HCT116 (cell line): ENCODE measurements at regions not wholly inside any gene's neighbourhood (a gene's known extent, or its start where the extent isn't known, plus 50 kb on each side); places are given as distances from the start of the nearest gene placed in this dataset.

ENCODE experiments used
- ATAC-seq: fragments of 200-7000 bp; cut with Tn5 transposase; 2 replicates; pipeline ENCODE4 v1.9.1; 2020; ENCODE audit warnings: mild to moderate bottlenecking, moderate library complexity
- BruUV-seq: library from RNA; stranded (reverse); fragments of 400-500 nt; replicated peaks from 2 replicates; lab custom pipeline; 2021; lab: Mats Ljungman, UMichigan
- CTCF ChIA-PET: fragments of 300-600 bp; sonication (Branson Sonifier 250); formaldehyde crosslinking; loops from one replicate; lab custom pipeline; 2021; ENCODE audit warnings: antibody characterized with exemption; lab: Charles Lee
- POLR2A ChIA-PET: fragments of 300-600, 350-600 bp; sonication (Branson Sonifier 250); formaldehyde crosslinking; loops from one replicate; lab custom pipeline; 2021; ENCODE audit warnings: antibody characterized with exemption; lab: Charles Lee
- RAD21 ChIA-PET, 2 experiments: fragments of 300-600 bp; sonication (Branson Sonifier 250); formaldehyde crosslinking; loops; one replicate each; lab custom pipeline; 2023; ENCODE audit warnings: low total read pairs in 2 of 2; ENCODE audit not compliant: uncharacterized antibody in 2 of 2, unreplicated experiment in 2 of 2, low non-redundant PET in 1 of 2; lab: Charles Lee
- DNase-seq: peaks from one replicate; pipeline ENCODE4 v3.0.0-alpha.2; 2010; ENCODE audit warnings: low read depth, low spot score
- H2AFZ ChIP-seq: fragments of 200-600 bp; shearing (Covaris generic), sonication (generic); 2 replicates; pipeline ENCODE4 v1.6.1; 2017; ENCODE audit warnings: low read depth, mixed run types, mixed read lengths, antibody characterized with exemption, low read length; ENCODE audit not compliant: poor library complexity, severe bottlenecking
- H3K27ac ChIP-seq: 2 replicates; pipeline ENCODE4 v1.5.1; 2012; ENCODE audit warnings: low read depth, low read length
- H3K27me3 ChIP-seq: fragments of 200-600 bp; sonication (generic); 2 replicates; pipeline ENCODE4 v1.6.1; 2016; ENCODE audit warnings: mixed run types, low read length, mixed read lengths; ENCODE audit not compliant: insufficient read depth
- H3K36me3 ChIP-seq, 2 experiments: fragments of 200-500 bp in 1 of 2; fragments of 200-600 bp in 1 of 2; sonication (Bioruptor generic) in 1 of 2; sonication (generic) in 1 of 2; 2 replicates each; pipeline versions ENCODE4 v1.5.1 to v1.6.1; 2014 to 2016; ENCODE audit warnings: low read length in 2 of 2, inconsistent platforms in 1 of 2, mixed read lengths in 1 of 2, mixed run types in 1 of 2; ENCODE audit not compliant: insufficient read depth in 2 of 2, control insufficient read depth in 1 of 2
- H3K4me1 ChIP-seq, 2 experiments: fragments of 200-600 bp in 1 of 2; sonication (generic) in 1 of 2; 2 replicates each; pipeline versions ENCODE4 v1.5.1 to v1.6.1; 2012 to 2017; ENCODE audit warnings: low read length in 2 of 2, inconsistent platforms in 1 of 2, mild to moderate bottlenecking in 1 of 2, mixed read lengths in 1 of 2, mixed run types in 1 of 2, moderate library complexity in 1 of 2; ENCODE audit not compliant: insufficient read depth in 2 of 2, control insufficient read depth in 1 of 2
- H3K4me2 ChIP-seq: fragments of 200-600 bp; sonication (generic); 2 replicates; pipeline ENCODE4 v1.6.1; 2017; ENCODE audit warnings: mixed run types, low read length, mixed read lengths
- H3K4me3 ChIP-seq, 2 experiments: fragments of 200-600 bp in 1 of 2; sonication (generic) in 1 of 2; replicated peaks in 1 of 2; 2 replicates each; pipeline ENCODE4 v1.5.1; 2011 to 2016; ENCODE audit warnings: low read length in 2 of 2, control low read depth in 1 of 2, low read depth in 1 of 2, mild to moderate bottlenecking in 1 of 2, mixed read lengths in 1 of 2, mixed run types in 1 of 2
- H3K79me2 ChIP-seq: fragments of 200-600 bp; sonication (generic); 2 replicates; pipeline ENCODE4 v1.6.1; 2017; ENCODE audit warnings: mild to moderate bottlenecking, mixed run types, low read length, moderate library complexity, mixed read lengths; ENCODE audit not compliant: insufficient read depth
- H3K9ac ChIP-seq: fragments of 200-600 bp; sonication (generic); 2 replicates; pipeline ENCODE4 v1.6.1; 2016; ENCODE audit warnings: low read length, mixed read lengths
- H3K9me2 ChIP-seq: fragments of 200-600 bp; sonication (generic), shearing (Covaris generic); 2 replicates; pipeline ENCODE4 v1.6.1; 2017; ENCODE audit warnings: mixed run types, mild to moderate bottlenecking, moderate library complexity; ENCODE audit not compliant: insufficient read depth
- H3K9me3 ChIP-seq, 2 experiments: fragments of 200-500 bp in 1 of 2; fragments of 200-600 bp in 1 of 2; sonication (Bioruptor generic) in 1 of 2; sonication (generic) in 1 of 2; 2 replicates each; pipeline ENCODE4 v1.6.1; 2014 to 2017; ENCODE audit warnings: low read length in 2 of 2, mixed read lengths in 2 of 2, inconsistent platforms in 1 of 2, low read depth in 1 of 2, mild to moderate bottlenecking in 1 of 2, mixed run types in 1 of 2, moderate library complexity in 1 of 2; ENCODE audit not compliant: control insufficient read depth in 1 of 2, insufficient read depth in 1 of 2
- H4K20me1 ChIP-seq: fragments of 200-600 bp; sonication (generic), shearing (Covaris generic); 2 replicates; pipeline ENCODE4 v1.6.1; 2017; ENCODE audit warnings: mixed run types, mild to moderate bottlenecking, moderate library complexity; ENCODE audit not compliant: insufficient read depth
- ELF1 ChIP-seq: IDR thresholded peaks from 2 replicates; pipeline ENCODE4 v1.6.1; 2012; ENCODE audit warnings: low read depth, borderline replicate concordance
- EZH2 ChIP-seq: fragments of 200-600 bp; sonication (generic); IDR thresholded peaks from 2 replicates; pipeline ENCODE4 v1.6.1; 2017; ENCODE audit warnings: antibody characterized with exemption, mixed run types
- JUND ChIP-seq: IDR thresholded peaks from 2 replicates; pipeline ENCODE4 v1.6.1; 2012
- POLR2A ChIP-seq: IDR thresholded peaks from 2 replicates; pipeline ENCODE4 v1.7.0; 2011; ENCODE audit warnings: borderline replicate concordance; ENCODE audit not compliant: insufficient read depth, insufficient read length; ENCODE audit errors: extremely low read depth
- SRF ChIP-seq: IDR thresholded peaks from 2 replicates; pipeline ENCODE4 v1.6.1; 2012; ENCODE audit warnings: low read depth
- TCF7L2 ChIP-seq: IDR thresholded peaks from 2 replicates; pipeline ENCODE4 v1.7.0; 2011; ENCODE audit warnings: borderline replicate concordance, inconsistent platforms; ENCODE audit not compliant: insufficient read depth, insufficient read length; ENCODE audit errors: extremely low read depth
- YY1 ChIP-seq: IDR thresholded peaks from 2 replicates; pipeline ENCODE4 v1.6.1; 2011; ENCODE audit warnings: low read length, low read depth, moderate library complexity, mild to moderate bottlenecking; ENCODE audit not compliant: insufficient replicate concordance; ENCODE audit errors: extremely low read depth
- ZFX ChIP-seq: fragments of 450-650 bp; IDR thresholded peaks from 2 replicates; pipeline ENCODE4 v1.6.1; 2017
- ZNF274 ChIP-seq: fragments of 200-500 bp; sonication (Bioruptor generic); IDR thresholded peaks from 2 replicates; pipeline ENCODE4 v1.6.1; 2014; ENCODE audit warnings: mild to moderate bottlenecking, low read depth, low read length, inconsistent platforms
- intact Hi-C: fragments of 100-400 bp; cut with micrococcal nuclease; formaldehyde crosslinking; loops from 2 replicates; pipeline ENCODE4 v1.10.0; 2022
- TF ChIP-seq, protein P1 (sequence below): IDR thresholded peaks from 2 replicates; pipeline ENCODE4 v1.6.1; 2012
- TF ChIP-seq, protein P2 (sequence below): IDR thresholded peaks from 2 replicates; pipeline ENCODE4 v1.6.1; 2012

DNA sequence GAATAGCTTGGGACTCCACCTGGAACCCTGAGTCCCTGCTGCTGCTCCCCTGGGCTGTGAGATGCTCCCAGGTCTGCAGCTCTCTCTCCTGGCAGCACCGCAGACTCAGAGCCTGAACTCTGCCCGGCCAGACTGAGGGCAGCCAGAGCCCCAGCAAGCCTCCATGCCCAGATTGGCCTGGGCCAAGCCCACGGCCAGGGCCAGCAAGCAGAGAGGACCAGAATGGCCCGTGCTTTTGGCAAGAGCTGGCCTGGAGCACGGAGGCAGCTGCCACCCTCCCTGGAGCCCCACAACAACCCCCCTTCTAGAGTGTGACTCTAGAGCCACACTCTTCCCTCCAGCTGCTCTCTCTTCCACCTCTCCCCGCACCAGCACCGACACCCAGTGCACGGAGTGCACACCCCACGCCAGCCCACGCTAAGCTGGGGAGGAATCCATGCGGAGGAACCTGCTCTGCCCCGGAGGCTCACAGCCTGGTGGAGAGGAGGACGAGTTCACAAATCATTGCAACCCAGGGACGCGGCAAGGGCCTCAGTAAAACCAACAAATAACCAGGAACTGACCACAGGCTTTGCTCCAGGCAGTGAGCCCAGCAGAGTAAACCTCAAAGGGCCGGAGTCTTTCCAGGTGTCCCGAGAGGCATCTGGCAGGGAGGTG lies 110.3 kb downstream of the HMX1 start:
- Histone ChIP-seq H3K79me2 (no peaks in the 10 kb centered on the region), H3K9ac (no peak overlapping the region), H4K20me1 (no peaks in the 10 kb centered on the region), H3K27ac (no peak overlapping the region), H3K4me1 (no peaks in the 10 kb centered on the region), H3K9me2 (no peaks in the 10 kb centered on the region), H3K27me3 (no peaks in the 10 kb centered on the region), H3K4me2 (no peak overlapping the region), H3K36me3 (no peaks in the 10 kb centered on the region), H3K9me3 (no peaks in the 10 kb centered on the region), H3K4me3 (no peak overlapping the region), H2AFZ (no peak overlapping the region)
- TF ChIP-seq JUND, result no peak
- BruUV-seq, result no TSS peak
- ChIA-PET RAD21 (no interaction called here), POLR2A (no interaction called here), CTCF (no interaction called here)
- intact Hi-C loops, result no loop called here
- ATAC-seq, result no peak
- DNase-seq, result no peak

DNA sequence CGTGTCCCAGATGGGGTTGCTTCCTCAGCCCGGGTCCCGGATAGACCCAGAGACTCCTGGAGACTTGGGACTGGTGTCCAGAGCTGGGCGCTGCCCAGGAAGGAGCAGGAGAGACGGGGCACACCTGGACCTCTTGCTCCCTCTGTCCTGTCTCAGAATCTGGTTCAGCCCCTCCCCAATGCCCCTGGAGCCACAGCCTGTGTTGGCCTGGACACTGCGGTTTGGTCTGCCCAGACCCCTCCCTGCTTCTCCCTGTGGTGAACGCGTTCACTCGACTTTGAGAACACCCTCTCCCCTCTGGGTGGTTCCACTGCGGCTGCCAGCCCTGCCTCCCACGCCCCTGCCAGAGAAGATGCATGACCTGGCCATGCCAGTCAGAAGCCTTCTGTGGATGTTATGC lies 111.1 kb downstream of the HMX1 start:
- ATAC-seq, result no peak
- DNase-seq, result no peak
- no peaks in the 10 kb centered on the region for H3K36me3 ChIP-seq
- intact Hi-C loops, result no loop called here
- H3K9me3 ChIP-seq, result no peaks in the 10 kb centered on the region
- no peak overlapping the region for H3K9ac ChIP-seq
- no TSS peak for BruUV-seq
- no peaks in the 10 kb centered on the region for H3K79me2 ChIP-seq
- no peak overlapping the region for H3K27ac ChIP-seq
- H3K4me2 ChIP-seq, result no peak overlapping the region
- no peaks in the 10 kb centered on the region for H4K20me1 ChIP-seq
- ChIA-PET POLR2A (no interaction called here), CTCF (no interaction called here), RAD21 (no interaction called here)
- no peaks in the 10 kb centered on the region for H3K27me3 ChIP-seq
- no peaks in the 10 kb centered on the region for H3K9me2 ChIP-seq
- H3K4me1 ChIP-seq, result no peaks in the 10 kb centered on the region
- TF ChIP-seq TCF7L2 (no peak), EZH2 (no peak), ZFX (no peak), YY1 (no peak), POLR2A (no peak), SRF (no peak), ELF1 (no peak), ZNF274 (no peak), JUND (no peak)
- TF ChIP-seq, protein P1, sequence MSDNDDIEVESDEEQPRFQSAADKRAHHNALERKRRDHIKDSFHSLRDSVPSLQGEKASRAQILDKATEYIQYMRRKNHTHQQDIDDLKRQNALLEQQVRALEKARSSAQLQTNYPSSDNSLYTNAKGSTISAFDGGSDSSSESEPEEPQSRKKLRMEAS, result no peak
- TF ChIP-seq, protein P2, sequence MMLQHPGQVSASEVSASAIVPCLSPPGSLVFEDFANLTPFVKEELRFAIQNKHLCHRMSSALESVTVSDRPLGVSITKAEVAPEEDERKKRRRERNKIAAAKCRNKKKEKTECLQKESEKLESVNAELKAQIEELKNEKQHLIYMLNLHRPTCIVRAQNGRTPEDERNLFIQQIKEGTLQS, result no peak
- no peak overlapping the region for H3K4me3 ChIP-seq
- H2AFZ ChIP-seq, result no peak overlapping the region
